ENCODE measurements at regions not wholly inside any gene's neighbourhood (a gene's known extent, or its start where the extent isn't known, plus 50 kb on each side); places are given as distances from the start of the nearest gene placed in this dataset.

DNA sequence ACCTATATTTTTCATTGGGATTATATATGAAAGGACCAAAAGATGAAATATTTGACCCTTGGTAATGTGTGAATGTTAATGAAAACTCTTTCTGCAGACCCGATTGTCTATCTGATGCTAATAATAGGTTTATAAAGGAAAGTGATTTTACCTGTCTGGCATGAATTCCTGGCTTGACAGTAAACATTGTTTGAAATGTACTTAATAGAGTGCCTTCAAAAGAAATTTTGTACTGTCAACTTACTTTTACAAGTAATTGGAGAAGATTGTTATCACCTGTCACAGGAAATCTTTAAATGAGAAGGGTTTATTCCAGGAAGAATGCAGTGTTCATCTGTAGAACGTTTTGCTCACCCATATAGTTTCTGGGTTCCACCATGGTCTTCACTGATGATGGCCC is 588.2 kb downstream of the INHBA start:
- TF ChIP-seq, protein P1, sequence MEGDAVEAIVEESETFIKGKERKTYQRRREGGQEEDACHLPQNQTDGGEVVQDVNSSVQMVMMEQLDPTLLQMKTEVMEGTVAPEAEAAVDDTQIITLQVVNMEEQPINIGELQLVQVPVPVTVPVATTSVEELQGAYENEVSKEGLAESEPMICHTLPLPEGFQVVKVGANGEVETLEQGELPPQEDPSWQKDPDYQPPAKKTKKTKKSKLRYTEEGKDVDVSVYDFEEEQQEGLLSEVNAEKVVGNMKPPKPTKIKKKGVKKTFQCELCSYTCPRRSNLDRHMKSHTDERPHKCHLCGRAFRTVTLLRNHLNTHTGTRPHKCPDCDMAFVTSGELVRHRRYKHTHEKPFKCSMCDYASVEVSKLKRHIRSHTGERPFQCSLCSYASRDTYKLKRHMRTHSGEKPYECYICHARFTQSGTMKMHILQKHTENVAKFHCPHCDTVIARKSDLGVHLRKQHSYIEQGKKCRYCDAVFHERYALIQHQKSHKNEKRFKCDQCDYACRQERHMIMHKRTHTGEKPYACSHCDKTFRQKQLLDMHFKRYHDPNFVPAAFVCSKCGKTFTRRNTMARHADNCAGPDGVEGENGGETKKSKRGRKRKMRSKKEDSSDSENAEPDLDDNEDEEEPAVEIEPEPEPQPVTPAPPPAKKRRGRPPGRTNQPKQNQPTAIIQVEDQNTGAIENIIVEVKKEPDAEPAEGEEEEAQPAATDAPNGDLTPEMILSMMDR (conservative IDR thresholded peaks at IDR 0.05), result no peak
- H3K27ac ChIP-seq, result peak overlapping the region; percentile 77

DNA sequence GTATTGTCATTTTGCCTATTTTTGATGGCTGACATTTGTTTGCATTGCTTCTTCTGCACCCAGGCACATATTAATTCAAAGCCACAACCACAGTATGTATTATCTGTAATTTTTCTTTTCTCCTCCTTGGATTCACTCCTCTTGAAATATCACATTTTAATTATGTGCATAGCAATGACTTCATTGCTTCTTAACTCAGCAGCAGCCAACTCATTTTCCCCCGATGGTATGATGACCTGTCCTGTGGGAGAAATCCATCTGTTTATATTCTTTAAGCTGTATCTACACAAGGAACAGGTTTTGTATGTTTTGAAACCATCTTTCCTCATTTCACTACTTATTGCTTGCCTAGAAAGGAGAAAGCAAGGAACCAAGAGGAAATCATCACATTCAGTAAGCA is 588.8 kb downstream of the INHBA start:
- peak overlapping the region; percentile 77 for H3K27ac ChIP-seq
- TF ChIP-seq, protein P1 (conservative IDR thresholded peaks at IDR 0.05), result no peak

DNA sequence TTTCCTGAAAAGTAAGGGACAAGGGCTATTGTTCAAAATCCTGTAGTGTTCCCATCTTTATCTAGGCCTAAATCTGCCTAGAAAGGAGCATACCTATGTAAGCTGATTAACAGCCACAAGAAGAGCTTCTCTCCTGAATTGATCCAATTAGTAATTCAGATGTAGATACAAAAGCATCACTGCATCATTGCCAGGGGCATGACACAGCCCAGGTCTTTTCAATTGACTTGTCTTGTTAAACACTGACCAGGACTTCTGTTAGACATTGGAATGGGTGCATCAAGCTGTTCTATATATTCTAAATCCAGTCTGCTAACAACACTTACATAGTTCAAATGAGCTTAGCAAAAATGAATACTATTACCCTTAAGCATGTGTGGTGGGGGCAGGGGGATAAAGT is 589.2 kb downstream of the INHBA start:
- peak overlapping the region; percentile 77 for H3K27ac ChIP-seq
- TF ChIP-seq, protein P1 (conservative IDR thresholded peaks at IDR 0.05), result no peak

DNA sequence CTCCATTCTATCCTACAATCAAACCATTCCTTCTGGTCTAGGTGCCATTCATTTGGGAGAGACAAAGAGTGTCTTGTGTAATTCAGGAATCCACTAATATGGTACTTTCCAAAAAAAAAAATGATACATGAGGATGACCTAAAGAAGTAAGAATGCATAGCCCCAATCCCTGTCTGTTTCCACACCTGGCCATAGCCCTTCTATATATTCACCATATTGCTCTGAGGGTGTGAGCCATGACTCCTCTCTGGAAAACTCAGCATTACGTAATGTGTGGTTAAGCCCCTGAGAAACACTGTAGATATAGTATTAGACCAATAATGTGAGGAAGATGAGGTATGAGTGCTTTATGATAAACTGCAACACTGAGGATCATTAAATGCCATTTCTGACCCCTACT is 592.7 kb downstream of the INHBA start:
- TF ChIP-seq, protein P1 (conservative IDR thresholded peaks at IDR 0.05), result no peak
- H3K27ac ChIP-seq, result no peak overlapping the region

DNA sequence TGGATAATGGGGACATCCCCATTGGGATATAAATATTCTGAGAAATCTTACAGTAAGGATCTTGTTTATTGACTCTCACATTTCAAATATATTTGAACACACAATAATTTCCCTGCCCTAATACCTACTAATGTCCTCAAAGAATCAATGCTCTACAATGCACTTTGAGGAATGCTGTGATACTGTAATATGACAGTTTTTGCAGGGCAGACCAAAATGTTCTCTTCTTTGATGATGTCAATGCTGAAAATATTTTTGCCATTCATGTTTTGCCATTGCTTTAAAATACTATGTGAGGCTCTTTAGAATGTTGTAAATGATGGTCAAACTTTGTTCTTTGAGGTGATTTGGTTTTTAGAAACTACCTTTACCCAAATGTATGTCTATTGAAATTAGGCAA is 594.1 kb downstream of the INHBA start:
- TF ChIP-seq, protein P1 (conservative IDR thresholded peaks at IDR 0.05), result no peak
- no peak overlapping the region for H3K27ac ChIP-seq

DNA sequence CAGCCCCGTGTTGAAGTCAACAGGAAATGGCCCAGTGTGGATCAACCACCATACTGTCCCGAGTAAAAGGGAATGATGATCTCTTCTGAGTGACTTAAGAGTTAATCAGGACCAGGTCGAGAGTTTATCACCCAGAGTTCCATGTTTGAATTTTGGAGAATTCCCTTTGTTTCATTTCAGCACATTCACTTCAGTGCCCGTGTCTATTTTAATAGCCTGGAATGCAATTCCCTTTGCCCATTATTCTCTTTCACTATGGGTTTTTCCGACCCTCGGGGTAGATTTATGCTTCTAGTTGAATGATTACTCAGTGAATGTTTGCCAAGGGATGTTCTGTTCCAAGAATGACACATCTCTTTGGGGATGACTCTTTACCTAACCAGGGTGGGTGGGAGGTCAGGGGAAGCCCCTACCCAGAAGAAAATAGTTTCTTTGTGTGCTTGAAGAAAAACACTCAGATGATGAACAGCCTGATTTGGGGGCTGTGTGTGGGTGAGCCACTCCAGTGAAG is 594.9 kb downstream of the INHBA start:
- TF ChIP-seq, protein P1 (conservative IDR thresholded peaks at IDR 0.05), result no peak

DNA sequence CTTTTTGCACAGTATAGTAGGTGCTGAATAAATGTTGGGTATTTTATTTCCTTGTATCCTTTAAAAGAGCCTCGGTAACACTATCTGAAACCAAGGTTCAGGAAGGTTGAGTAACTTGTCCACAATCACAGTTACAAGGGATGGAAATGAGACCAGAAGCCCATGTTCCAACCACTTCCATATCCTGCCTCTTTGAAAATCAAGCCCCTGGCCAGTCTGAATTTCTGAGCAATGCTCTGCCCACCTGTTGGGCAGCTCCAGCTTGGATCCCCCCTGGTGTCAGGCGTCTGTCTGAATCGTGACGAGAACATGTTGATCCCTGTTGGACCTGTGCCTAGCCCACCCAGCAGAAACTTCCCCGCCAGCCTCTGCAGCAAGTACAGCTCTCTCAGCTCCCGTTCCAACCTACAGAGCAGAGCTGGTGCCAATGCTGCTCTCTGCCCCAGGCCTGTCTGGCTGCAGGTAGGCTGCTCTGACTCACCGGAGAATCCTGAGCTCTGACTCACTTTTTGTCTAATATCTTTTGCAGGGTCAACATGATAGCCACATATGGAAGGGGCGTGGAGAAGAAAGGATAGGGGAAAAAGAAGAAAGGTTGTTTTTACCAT is 595.5 kb downstream of the INHBA start:
- TF ChIP-seq, protein P1 (conservative IDR thresholded peaks at IDR 0.05), result no peak
- H3K27ac ChIP-seq, result no peak overlapping the region

More for the DNA sequence above, 594.9 kb downstream of the INHBA start:
- H3K27ac ChIP-seq, result no peak overlapping the region
